OCI-LY7 (cell line): ENCODE measurements at regions not wholly inside any gene's neighbourhood (a gene's known extent, or its start where the extent isn't known, plus 50 kb on each side); places are given as distances from the start of the nearest gene placed in this dataset.

Source experiments
- BruUV-seq: library from RNA; stranded (reverse); fragments of 400-500 nt; replicated peaks from 2 replicates; lab custom pipeline; 2021; lab: Mats Ljungman, UMichigan
- CTCF ChIA-PET: fragments of 300-600 bp; sonication (Branson Sonifier 250); formaldehyde crosslinking; loops from one replicate; lab custom pipeline; 2022; ENCODE audit warnings: antibody characterized with exemption; ENCODE audit not compliant: unreplicated experiment; lab: Charles Lee
- POLR2A ChIA-PET: fragments of 300-600 bp; sonication (Branson Sonifier 250); formaldehyde crosslinking; loops from one replicate; lab custom pipeline; 2022; ENCODE audit warnings: antibody characterized with exemption; lab: Charles Lee
- DNase-seq: peaks from one replicate; pipeline ENCODE4 v3.0.0-alpha.2; 2015; ENCODE audit warnings: low spot score
- H2AFZ ChIP-seq: fragments of 200-600 bp; sonication (generic), shearing (Covaris generic); 2 replicates; pipeline ENCODE4 v1.6.1; 2014; ENCODE audit warnings: mild to moderate bottlenecking, antibody characterized with exemption, low read length, moderate library complexity
- H3K27ac ChIP-seq: fragments of 200-600 bp; sonication (generic); 2 replicates; pipeline ENCODE4 v1.5.1; 2014; ENCODE audit warnings: mixed run types, low read depth, mild to moderate bottlenecking, moderate library complexity, low read length, inconsistent platforms; ENCODE audit not compliant: poor library complexity, severe bottlenecking
- H3K36me3 ChIP-seq: fragments of 200-600 bp; sonication (generic); 2 replicates; pipeline ENCODE4 v1.6.1; 2014; ENCODE audit warnings: mild to moderate bottlenecking, antibody characterized with exemption, low read length, moderate library complexity, mixed read lengths; ENCODE audit not compliant: insufficient read depth
- H3K4me1 ChIP-seq: fragments of 200-600 bp; sonication (generic); 2 replicates; pipeline ENCODE4 v1.5.1; 2014; ENCODE audit warnings: mild to moderate bottlenecking, low read length; ENCODE audit not compliant: insufficient read depth, poor library complexity, severe bottlenecking
- H3K4me2 ChIP-seq: fragments of 200-600 bp; sonication (generic); 2 replicates; pipeline ENCODE4 v1.6.1; 2014; ENCODE audit warnings: mild to moderate bottlenecking, low read length
- H3K4me3 ChIP-seq: fragments of 200-600 bp; sonication (generic); 2 replicates; pipeline ENCODE4 v1.5.1; 2014; ENCODE audit warnings: mild to moderate bottlenecking, low read depth, low read length; ENCODE audit not compliant: poor library complexity, severe bottlenecking
- H3K79me2 ChIP-seq: fragments of 200-600 bp; sonication (generic); 2 replicates; pipeline ENCODE4 v1.6.1; 2016; ENCODE audit warnings: low read depth, mild to moderate bottlenecking, low read length, moderate library complexity, mixed read lengths; ENCODE audit not compliant: insufficient read depth
- H3K9me2 ChIP-seq: fragments of 200-600 bp; sonication (generic); 2 replicates; pipeline ENCODE4 v1.6.1; 2016; ENCODE audit warnings: mild to moderate bottlenecking, low read length, mixed read lengths; ENCODE audit not compliant: insufficient read depth
- H3K9me3 ChIP-seq: fragments of 200-600 bp; sonication (generic); 2 replicates; pipeline ENCODE4 v1.6.1; 2014; ENCODE audit warnings: mild to moderate bottlenecking, mixed run types, low read length, mixed read lengths
- H4K20me1 ChIP-seq: fragments of 200-600 bp; sonication (generic); 2 replicates; pipeline ENCODE4 v1.6.1; 2014; ENCODE audit warnings: mild to moderate bottlenecking, antibody characterized with exemption, low read length, moderate library complexity, mixed read lengths; ENCODE audit not compliant: insufficient read depth
- EZH2phosphoT487 ChIP-seq: fragments of 200-600 bp; sonication (generic); IDR thresholded peaks from 2 replicates; pipeline ENCODE4 v1.6.1; 2018; ENCODE audit warnings: low read depth, borderline replicate concordance, mild to moderate bottlenecking, mixed run types, antibody characterized with exemption, low read length, moderate library complexity, mixed read lengths
- intact Hi-C: fragments of 100-400 bp; cut with micrococcal nuclease; formaldehyde crosslinking; loops from one replicate; pipeline ENCODE4 v1.10.0; 2022; ENCODE audit not compliant: unreplicated experiment
- TF ChIP-seq, protein P1 (sequence below): fragments of 200-600 bp; sonication (generic); conservative IDR thresholded peaks from 2 replicates; pipeline ENCODE4 v1.5.1; 2014; ENCODE audit warnings: mild to moderate bottlenecking, antibody characterized with exemption, low read length, moderate library complexity, mixed read lengths

- intact Hi-C loops: loop anchor here (5.0 kb wide), 1 partner anchor 72 kb away; no protein-coding TSS in a partner anchor
- POLR2A ChIA-PET: interaction anchor here (0.6 to 1.3 kb wide), 4 partner anchors 16 to 85 kb away, joined by 3 to 4 read pairs (median 4); no protein-coding TSS in a partner anchor
These were observed 64.3 kb upstream of the ZC3H12C start for GRCh38 chr11:110028921-110029320.

DNA sequence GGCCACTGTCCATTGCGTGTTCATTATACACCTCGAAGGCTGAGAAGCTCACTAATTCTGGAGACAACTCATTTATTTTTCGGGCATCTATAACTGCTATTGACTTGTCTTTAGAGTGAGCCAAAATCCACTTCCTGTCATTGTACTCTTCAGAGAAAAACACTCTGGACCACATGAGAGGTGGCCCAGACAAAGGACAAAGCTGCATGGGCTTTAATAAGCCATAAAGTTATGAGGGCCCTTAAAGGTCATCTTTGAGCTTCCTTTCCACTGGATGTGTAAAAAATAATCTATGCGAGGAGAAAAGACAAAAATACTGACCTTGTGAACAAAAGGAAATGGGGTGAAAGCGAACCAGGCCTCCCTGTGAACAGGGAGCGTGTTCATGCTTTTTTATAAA is 63.5 kb upstream of the ZC3H12C start:
- Histone ChIP-seq H3K4me3 (no peak overlapping the region), H3K79me2 (no peaks in the 10 kb centered on the region), H2AFZ (no peak overlapping the region), H3K4me2 (no peak overlapping the region), H3K9me2 (no peaks in the 10 kb centered on the region), H3K36me3 (no peaks in the 10 kb centered on the region; the same call in 1 of the 2 replicates), H3K27ac (no peak overlapping the region), H3K9me3 (peaks cover 14% of the 10 kb centered on the region; the same call in 1 of the 2 replicates), H3K4me1 (peaks cover 27% of the 10 kb centered on the region), H4K20me1 (no peaks in the 10 kb centered on the region)
- intact Hi-C loops: loop anchor here (5.0 kb wide), 1 partner anchor 72 kb away; no protein-coding TSS in a partner anchor
- no TSS peak for BruUV-seq
- POLR2A ChIA-PET: interaction anchor here (1.0 to 1.3 kb wide), 3 partner anchors 16 to 85 kb away, joined by 3 to 4 read pairs (median 3); no protein-coding TSS in a partner anchor
- CTCF ChIA-PET: no interaction called here
- no peak for TF ChIP-seq EZH2phosphoT487
- TF ChIP-seq, protein P1, sequence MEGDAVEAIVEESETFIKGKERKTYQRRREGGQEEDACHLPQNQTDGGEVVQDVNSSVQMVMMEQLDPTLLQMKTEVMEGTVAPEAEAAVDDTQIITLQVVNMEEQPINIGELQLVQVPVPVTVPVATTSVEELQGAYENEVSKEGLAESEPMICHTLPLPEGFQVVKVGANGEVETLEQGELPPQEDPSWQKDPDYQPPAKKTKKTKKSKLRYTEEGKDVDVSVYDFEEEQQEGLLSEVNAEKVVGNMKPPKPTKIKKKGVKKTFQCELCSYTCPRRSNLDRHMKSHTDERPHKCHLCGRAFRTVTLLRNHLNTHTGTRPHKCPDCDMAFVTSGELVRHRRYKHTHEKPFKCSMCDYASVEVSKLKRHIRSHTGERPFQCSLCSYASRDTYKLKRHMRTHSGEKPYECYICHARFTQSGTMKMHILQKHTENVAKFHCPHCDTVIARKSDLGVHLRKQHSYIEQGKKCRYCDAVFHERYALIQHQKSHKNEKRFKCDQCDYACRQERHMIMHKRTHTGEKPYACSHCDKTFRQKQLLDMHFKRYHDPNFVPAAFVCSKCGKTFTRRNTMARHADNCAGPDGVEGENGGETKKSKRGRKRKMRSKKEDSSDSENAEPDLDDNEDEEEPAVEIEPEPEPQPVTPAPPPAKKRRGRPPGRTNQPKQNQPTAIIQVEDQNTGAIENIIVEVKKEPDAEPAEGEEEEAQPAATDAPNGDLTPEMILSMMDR: no peak
- no peak for DNase-seq

More at GRCh38 chr11:110028921-110029320, 64.3 kb upstream of the ZC3H12C start:
- peaks cover 27% of the 10 kb centered on the region for H3K4me1 ChIP-seq
- no peaks in the 10 kb centered on the region for H4K20me1 ChIP-seq
- DNase-seq: no peak
- TF ChIP-seq EZH2phosphoT487: no peak
- TF ChIP-seq, protein P1: no peak
- peaks cover 14% of the 10 kb centered on the region; the same call in 1 of the 2 replicates for H3K9me3 ChIP-seq
- H3K36me3 ChIP-seq: no peaks in the 10 kb centered on the region; the same call in 1 of the 2 replicates
- no peaks in the 10 kb centered on the region for H3K9me2 ChIP-seq
- no peaks in the 10 kb centered on the region for H3K79me2 ChIP-seq
- CTCF ChIA-PET: no interaction called here
- H3K4me2 ChIP-seq: no peak overlapping the region
- H2AFZ ChIP-seq: no peak overlapping the region
- no TSS peak for BruUV-seq
- no peak overlapping the region for H3K27ac ChIP-seq
- no peak overlapping the region for H3K4me3 ChIP-seq

GRCh38 chr11:110031171-110031570 is 62.0 kb upstream of the ZC3H12C start:
- Histone ChIP-seq H3K4me3 (no peak overlapping the region), H3K4me1 (peaks cover 24% of the 10 kb centered on the region), H2AFZ (peak overlapping the region; percentile 66; the same call in 1 of the 2 replicates), H3K27ac (no peak overlapping the region), H3K9me2 (no peaks in the 10 kb centered on the region), H3K4me2 (no peak overlapping the region), H3K9me3 (peaks cover 14% of the 10 kb centered on the region; the same call in 1 of the 2 replicates), H3K36me3 (no peaks in the 10 kb centered on the region; the same call in 1 of the 2 replicates), H3K79me2 (no peaks in the 10 kb centered on the region), H4K20me1 (no peaks in the 10 kb centered on the region)
- ChIA-PET CTCF (no interaction called here), POLR2A (no interaction called here)
- TF ChIP-seq, protein P1: no peak
- TF ChIP-seq EZH2phosphoT487: no peak
- intact Hi-C loops: no loop called here
- BruUV-seq: no TSS peak
- no peak for DNase-seq
